ENCODE measurements at regions not wholly inside any gene's neighbourhood (a gene's known extent, or its start where the extent isn't known, plus 50 kb on each side); places are given as distances from the start of the nearest gene placed in this dataset.

DNA sequence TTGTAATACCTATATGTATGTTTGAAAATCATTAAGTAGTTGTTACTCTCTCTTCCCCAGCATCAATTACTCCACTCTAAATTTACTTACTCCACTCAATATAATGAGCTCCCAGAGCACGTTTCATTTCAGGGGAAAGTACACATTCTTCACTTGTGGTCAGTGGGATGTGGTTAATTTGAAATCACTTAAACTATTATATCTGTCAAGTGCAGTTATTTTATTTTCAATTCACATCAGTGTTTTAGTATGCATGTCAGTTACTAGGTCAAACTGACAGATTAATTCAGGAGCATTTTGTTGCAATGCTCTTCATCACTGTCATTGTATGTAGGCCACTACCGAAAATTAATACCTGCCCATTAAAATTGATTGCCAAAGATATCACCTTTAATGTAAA, 376.1 kb downstream of the ZIC4 start:
- no peak for DNase-seq (ENCODE audit: low spot score)

DNA sequence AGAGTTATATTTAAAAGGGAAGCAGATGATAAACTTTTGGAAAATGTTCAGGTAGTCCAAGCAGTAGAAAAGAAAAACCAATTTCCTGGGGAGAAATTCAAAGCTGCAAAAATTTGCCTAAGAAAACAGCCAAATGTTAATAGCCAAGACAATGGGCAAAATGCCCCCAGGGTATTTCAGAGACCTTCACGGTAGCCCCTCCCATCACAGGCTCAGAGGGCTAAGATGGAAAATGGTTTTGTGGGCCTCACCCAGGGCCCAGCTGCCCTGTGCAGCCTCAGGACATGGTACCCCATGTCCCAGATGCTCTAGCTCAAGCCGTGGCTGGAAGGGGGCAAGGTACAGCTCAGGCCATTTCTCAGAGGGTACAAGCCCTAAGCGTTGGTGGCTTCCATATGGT, 391.0 kb downstream of the ZIC4 start:
- no peak for DNase-seq (ENCODE audit: low spot score)

DNA sequence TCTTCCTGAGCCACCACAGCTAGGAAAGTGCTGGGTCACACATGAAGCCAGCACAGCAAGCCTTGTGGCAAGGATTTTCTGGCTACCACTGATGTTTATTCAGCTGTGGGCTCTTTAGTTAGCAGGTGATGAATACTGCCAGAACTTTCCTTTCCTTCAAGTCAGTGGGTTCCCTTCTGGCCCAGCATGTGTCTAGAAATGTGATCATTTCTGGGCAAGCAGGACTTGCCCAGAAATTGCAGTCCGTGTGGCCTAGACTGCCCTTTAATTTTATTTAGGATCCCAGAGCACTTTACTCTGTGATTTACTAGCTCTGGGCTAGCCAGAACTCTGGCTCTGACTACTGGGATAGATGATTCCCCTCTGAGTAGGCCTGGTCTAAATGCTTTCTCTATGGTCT, 397.5 kb downstream of the ZIC4 start:
- no peak for DNase-seq (ENCODE audit: low spot score)

DNA sequence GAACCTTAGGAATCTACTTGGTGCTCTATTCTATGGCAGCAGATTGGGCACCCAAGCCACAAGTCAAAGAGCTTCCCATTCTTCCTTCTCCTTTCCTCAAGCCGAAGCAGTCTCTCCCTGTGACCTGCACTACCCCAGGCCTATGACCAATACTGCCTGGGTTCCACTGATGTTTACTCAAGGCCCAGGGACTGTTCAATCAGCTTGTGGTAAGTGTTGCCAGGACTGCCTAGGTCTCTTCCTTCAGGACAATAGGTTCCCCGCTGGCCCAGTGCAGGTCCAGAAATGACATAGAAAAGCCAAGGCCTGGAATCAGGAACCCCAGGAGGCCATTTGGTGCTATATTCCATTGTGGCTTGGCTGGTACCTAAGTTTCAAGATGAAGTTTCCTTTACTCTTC, 397.9 kb downstream of the ZIC4 start:
- no peak for DNase-seq (ENCODE audit: low spot score)

DNA sequence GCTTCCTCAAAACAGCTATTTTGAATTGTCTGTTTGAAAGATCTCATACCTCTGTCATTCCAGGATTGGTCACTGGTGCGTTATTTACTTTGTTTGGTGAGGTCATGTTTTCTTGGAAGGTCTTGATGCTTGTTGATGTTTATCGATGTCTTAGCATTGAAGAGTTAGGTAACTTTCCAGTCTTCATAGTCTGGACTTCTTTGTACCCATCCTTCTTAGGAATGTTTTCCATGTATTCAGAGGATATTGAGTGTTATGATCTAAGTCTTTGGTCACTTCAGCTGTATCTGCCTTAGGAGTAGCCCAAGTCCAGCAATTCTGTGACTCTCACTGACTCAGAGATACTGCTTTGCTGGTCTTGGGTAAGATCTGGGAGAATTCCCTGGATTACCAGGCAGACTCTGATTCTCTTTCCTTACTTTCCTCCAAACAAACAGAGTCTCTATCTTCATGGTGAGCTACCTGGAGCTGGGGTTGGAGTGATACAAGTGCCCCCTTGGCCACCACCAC, 398.6 kb downstream of the ZIC4 start:
- DNase-seq (ENCODE audit: low spot score), result no peak

DNA sequence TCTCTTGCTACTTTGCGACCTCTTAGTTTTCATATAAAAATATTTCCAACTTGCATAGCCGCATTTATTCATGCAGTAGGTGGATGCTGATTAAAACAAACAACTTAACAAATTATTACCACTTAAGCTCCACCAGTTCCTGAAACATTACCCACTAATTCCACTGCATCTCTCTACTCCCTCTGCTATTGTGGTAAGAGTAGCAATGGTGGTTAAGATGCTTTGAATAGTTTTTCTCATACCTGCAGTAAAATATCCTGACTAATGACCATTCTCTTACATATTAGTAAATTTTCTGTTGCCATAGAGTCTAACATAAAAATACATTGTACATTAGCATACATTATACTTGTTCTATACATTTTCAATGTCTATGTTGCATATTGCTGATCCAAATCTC, 397.6 kb upstream of the PLSCR5 start:
- no peak for DNase-seq (ENCODE audit: low spot score)

DNA sequence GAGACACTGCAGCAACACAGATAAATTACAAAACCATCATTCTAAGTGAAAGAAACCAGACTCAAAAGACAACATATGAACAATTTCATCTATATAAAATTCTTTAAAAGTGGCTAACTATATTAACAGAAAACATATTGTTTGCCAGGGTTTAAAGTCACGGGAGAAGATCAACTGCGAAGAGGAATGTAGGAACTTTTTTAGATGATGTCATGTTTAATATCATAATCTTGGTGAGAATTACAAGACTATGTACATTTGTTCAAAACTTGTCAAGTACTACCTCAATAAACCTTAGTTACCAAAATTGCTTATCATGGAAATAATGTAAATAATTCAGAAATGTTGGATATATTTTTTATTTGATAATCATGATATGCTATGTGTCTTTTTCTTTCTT, 395.1 kb upstream of the PLSCR5 start:
- DNase-seq (ENCODE audit: low spot score), result no peak

DNA sequence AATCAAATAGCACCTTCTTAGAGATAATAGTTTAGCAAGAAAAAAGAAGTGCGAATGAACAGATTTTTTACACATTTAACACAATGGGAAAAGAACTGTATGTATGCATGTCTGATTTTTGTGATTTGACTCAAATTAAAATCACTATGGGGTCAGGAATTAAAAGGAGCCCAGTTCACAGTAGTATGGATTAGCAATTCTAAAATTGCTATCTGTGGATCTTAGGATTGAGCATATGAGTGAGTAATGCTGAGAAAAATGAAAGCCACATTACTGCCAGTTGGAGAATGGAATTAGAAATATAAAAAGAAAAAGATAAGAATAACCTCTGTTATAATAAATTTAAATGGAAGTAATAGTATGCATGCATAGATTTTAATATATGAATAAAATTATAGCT, 386.8 kb upstream of the PLSCR5 start:
- DNase-seq (ENCODE audit: low spot score), result no peak

DNA sequence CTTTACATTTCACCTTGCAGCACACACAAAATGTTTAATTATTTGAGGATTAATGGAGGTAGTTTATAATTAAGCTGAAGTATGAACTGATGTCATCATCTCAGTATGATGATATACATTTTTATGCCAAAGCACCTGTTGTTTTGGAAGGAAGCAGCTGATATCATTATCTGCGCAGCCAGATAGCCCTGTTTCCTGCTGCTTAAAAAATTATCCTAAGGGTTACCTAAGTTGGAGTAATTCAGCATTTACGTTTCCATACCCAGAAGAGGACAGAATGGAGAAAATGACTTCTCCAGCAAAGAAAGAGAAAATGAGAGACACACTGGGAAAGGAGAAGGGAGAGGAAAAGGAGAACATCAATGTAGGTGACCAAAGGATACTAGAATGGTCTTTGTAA, 370.3 kb upstream of the PLSCR5 start:
- no peak for DNase-seq (ENCODE audit: low spot score)

DNA sequence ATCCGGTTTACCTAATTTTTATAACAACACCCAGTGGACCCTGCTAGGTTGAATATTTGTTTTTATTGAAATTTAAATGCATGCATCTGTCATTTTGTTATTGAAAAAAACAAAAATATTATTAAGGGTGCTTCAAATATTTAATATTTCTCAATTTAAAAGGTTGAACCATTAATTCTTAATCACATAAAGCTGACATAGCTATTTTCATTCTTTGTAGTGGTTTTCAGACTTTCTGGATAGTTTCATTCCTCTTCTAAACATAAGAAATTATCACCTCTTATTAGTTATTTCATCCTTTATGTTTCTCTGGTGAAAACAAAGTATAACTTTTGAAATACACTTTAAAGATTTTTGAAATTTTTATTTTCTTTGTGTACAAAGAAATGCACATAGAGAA, 369.9 kb upstream of the PLSCR5 start:
- no peak for DNase-seq (ENCODE audit: low spot score)

DNA sequence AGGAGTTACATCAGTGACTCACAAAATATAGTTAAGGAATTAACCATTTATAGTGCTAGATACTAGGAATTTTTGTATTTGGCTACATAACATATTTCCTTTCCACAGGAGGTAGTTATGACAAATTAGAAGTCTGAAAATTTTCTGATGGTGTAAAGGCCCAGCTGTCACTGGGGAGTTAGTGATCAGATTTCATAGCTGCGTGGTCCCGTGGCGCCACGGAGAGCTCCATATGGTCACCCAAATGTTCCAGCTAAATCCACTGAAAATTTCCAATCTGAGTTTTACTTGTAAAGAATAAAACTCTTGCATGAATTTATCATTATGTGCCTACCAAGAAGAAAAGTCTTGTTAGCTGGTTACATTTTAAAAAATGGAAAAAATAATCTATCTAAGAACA, 368.9 kb upstream of the PLSCR5 start:
- no peak for DNase-seq (ENCODE audit: low spot score)

DNA sequence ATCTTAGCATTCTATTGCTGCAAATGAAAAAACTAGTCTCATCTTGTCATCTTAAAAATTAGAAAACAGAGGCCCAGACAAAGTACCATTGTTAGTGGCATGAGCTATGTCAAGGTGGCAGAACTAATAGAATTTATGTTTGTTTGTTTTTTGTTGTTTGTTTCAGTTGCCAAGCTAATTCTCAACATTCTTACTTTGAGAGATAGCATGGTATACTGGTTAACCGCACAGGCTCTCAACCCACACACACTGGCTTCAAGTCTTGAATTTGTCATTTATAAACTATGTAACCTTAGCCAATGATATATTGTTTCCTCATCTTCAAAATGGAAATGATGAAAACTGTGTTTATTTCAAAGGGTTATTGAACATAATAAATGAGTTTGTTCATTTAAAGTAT, 367.6 kb upstream of the PLSCR5 start:
- DNase-seq (ENCODE audit: low spot score), result no peak

DNA sequence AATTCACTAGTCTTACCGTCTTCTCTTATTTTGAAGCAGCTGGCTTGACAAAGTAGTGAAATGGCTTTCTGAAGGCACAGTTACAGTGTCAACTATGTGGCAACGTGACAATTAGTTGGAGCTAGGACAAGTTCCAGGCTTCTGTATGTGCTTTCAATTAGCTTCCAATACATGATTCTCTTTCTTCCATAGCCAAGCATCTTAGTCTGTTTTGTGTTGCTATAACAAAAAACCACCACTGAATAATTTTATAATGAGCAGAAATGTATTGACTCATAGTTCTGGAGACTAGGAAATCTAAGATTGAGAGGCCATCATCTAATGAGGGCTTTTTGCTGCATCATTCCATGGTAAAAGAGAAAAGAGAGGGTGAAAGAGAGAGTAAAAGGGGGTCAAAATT, 365.1 kb upstream of the PLSCR5 start:
- DNase-seq (ENCODE audit: low spot score), result no peak

DNA sequence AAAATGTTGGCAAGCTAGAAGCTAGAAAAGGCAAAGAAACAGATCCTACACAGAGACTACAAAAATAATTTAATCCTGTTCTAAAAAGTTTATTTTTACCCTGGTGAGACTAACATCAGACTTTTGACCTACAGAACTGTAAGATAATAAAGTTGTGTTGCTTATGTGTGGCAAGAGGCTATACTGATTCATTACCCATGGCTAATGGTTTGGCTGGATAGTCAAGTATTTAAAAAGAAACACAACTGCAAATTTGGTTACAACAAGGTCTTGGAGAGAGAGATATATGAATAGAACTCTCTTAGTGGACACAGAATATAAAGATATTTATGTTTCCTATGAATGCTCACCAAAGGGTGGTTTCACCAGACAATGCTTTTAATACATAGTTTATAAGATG, 364.2 kb upstream of the PLSCR5 start:
- DNase-seq (ENCODE audit: low spot score), result no peak

DNA sequence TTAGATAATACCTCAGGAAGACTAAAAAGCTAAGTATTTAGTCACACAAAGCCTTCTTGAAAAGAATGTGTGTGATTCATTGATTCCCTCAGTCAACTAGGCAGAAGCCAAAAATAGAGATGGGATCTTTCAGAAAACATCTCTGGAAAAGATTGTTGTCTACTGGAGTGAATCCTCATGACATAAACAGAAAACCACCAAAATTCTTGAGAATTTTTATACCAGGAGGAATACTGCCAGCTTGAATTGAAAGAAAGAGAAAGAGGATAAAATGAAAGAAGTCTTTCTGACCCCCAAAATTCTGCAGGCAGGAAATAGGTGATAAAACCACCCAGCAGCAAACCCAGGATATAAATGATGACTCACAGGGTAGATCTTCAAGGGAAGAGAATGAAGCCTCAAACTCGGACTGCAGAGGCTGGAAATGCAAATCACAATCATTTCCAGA, 363.1 kb upstream of the PLSCR5 start:
- DNase-seq (ENCODE audit: low spot score), result peak; percentile 1

DNA sequence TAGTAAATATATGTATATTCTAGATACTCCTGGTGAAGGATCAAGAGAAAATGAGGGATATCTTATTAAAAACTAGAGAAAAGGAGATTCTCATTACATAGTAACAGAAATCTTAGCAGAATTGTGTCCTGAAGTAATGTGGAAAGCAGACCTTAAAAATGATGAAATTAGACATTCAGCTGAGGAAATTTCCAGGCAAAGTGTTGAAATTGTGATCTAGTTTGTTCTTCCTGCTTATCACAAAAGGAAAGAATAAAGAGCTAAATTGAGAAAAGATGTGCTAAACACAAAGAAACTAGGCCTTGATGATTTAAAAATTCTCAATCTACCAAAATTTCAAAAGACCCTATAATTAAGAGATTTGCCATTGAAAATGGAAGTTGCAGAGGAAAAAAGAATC, 362.6 kb upstream of the PLSCR5 start:
- no peak for DNase-seq (ENCODE audit: low spot score)

DNA sequence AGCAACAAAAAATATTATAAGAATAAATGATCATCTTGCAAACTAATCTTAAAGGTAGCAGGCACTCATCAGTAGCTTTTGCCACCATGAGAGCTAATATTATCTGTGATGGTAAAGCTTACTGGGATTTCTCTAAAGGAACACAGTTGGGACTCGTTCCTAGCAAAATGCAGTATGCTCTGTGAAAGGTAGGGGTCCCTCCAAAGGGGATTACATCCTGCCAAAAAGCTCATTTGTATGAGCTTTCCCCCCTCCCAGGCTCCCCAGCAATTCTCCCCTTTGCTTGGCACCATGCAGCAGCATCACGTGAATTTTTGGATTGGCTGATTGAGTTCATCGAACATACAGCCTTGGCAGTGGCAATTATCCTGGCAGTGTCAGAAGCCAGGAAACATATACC, 361.0 kb upstream of the PLSCR5 start:
- no peak for DNase-seq (ENCODE audit: low spot score)

DNA sequence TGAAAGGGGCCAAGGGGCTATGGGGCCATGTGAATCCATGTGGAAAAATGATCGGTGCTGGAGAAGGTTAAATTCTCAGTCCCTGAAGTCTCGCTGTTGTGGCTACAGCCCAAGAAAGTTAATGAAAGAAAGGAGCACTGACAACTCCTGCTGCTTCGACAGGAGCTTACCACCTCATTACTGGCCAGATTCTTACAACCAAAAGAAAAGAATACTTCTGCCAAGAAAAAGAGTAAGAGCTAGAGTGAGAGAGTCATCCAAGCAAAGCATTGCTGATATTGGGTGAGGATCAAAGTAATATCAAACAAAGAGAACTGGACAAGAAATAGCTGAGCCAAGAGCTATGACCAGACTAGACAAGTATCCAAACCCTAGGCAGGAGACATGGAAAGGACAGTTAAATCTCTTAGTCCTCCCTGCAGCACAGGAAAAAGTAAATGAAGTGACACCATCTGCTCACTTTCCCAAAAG, 348.4 kb upstream of the PLSCR5 start:
- no peak for DNase-seq (ENCODE audit: low spot score)

DNA sequence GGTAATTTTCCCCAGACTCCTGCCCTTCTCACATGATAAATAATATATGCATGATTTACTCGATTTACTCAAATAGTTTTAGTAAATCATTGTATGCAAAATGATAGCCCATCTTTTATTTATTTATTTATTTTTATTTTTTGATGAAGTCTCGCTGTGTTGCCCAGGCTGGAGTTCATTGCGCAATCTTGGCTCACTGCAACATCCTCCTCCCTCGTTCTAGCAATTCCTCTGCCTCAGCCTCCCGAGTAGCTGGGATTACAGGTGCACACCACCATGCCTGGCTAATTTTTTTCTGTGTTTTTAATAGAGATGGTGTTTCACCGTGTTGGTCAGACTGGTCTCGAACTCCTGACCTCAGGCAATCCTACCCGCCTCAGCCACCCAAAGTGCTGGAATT, 343.8 kb upstream of the PLSCR5 start:
- DNase-seq (ENCODE audit: low spot score), result no peak

DNA sequence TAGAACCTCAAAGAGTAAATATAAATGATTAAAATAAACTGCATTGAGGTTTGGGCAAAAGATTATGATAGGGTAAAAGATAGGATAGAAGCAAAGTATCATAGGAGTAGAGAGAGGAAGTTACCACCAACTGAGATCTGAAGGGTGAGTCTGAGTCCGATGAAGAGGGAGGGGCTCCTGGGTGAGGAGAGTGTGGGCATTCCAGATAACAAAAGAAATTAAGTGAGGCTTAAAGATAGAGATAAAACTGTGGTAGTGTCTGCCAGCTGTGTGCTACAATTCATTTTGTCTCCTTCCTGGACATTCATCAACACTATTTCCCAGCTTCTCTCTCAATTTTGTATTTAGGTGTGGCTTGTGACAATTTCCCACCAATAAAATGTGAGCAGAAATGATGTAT, 343.0 kb upstream of the PLSCR5 start:
- no peak for DNase-seq (ENCODE audit: low spot score)

DNA sequence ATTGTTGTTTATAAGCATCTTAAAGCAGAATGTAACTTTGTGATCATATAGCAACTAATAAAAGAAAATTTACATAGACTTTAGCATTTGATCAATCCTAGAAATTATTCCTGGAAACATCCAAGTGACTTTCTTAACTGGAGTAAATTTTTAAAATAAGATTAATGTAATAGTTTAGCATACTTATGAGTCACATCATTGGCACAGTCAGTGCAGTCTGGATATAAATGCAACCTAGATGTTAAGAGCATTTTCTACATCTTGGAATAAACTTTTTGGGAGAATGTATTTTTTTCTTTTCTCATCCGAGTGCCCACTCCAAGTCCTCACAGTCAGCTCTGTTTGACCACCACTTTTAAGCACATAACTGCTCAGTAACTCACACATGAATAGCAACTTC, 324.6 kb upstream of the PLSCR5 start:
- DNase-seq (ENCODE audit: low spot score), result no peak

DNA sequence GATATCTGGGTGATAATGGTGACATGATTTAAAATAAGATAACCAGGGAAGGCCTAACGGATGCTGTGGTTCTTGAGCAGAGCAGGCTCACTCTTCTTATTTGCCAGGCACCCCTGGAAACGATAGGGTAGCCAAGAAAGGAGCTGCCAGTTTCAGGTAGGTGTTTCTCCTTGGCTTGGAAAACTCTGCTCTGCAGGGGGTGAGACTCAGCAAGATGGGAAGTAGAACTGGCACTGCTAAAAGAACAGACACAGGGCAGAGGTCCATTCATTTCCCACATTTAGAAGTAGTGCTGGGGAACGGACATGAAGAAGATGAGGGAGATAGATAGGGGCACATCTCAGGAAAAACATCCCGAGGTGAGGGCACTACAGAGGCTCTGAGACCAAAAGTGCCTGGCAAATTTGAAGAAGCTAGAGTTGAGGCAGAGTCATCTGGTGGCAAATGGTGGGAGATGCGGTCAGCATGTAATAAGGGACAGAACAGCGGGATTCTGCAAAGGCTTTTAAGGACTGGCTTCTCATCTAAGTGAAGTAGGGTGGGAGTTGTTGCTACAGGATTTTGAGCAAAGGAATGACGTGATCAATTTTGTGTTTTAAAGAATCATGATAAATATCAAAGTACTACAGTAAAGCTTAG, 323.4 kb upstream of the PLSCR5 start:
- no peak for DNase-seq (ENCODE audit: low spot score)

DNA sequence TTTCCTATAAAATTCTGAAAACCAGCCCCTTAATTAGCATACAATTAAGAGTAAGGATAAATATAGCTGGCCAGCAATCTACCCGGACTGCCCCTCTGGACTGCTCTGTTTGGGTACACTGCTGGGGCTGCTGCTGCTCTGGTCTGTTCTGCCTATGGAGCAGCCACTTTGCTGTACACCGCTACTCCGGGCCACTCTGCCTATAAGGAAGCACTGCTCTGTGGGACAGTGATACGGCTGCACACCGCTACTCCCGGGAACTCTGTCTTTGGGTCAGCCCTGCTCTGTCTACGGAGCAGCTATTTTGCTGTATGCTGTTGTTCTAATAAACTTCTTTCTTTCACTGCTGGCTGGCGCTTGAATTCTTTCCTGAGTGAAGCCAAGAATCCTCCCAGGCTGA, 316.5 kb upstream of the PLSCR5 start:
- no peak for DNase-seq (ENCODE audit: low spot score)

DNA sequence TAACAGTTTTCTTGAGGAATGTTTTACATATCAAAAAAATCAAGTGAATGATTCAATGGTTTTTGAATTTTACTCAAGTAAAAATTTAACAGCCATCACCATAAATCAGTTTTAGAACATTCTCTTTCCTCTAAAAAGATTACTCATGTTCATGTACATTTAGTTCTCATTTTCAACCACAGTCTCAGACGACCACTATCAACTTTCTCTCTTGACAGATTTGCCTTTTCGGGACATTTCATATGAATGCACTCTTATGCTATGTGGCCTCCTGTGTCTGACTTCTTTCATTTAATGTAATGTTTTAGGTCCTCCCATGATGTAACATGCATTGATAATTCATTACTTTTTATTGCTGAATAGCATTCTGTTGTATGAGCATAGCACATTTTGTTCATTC, 309.3 kb upstream of the PLSCR5 start:
- no peak for DNase-seq (ENCODE audit: low spot score)

Measured in RKO (cell line).